ENCODE measurements at regions not wholly inside any gene's neighbourhood (a gene's known extent, or its start where the extent isn't known, plus 50 kb on each side); places are given as distances from the start of the nearest gene placed in this dataset.

GRCh38 chr5:164383662-164384061 is 878.2 kb downstream of the MAT2B start:
- no peak for TF ChIP-seq EZH2phosphoT487 (conservative IDR thresholded peaks at IDR 0.05; ENCODE audit: low read length)
- TF ChIP-seq CTCF (IDR thresholded peaks at IDR 0.05; ENCODE audit: insufficient read depth, low read length, poor library complexity, severe bottlenecking), result no peak
- H3K36me3 ChIP-seq (ENCODE audit: low read length), result no peaks in the 10 kb centered on the region
- H3K9ac ChIP-seq (ENCODE audit: low read length), result no peak overlapping the region
- no peaks in the 10 kb centered on the region for H3K79me2 ChIP-seq (ENCODE audit: insufficient read depth, low read length)
- no peaks in the 10 kb centered on the region for H4K20me1 ChIP-seq (ENCODE audit: low read depth, low read length)
- H3K4me2 ChIP-seq (ENCODE audit: low read depth, low read length, poor library complexity, severe bottlenecking), result no peak overlapping the region
- H3K27ac ChIP-seq (ENCODE audit: low read depth, low read length), result no peak overlapping the region
- no peak overlapping the region for H3K4me3 ChIP-seq (ENCODE audit: insufficient read depth, low read length, poor library complexity, severe bottlenecking)
- no peaks in the 10 kb centered on the region for H3K9me2 ChIP-seq (replicated peaks; ENCODE audit: insufficient read depth, low read length)
- no peak overlapping the region for H2AFZ ChIP-seq (ENCODE audit: low read depth, low read length, severe bottlenecking)
- H3K9me3 ChIP-seq (ENCODE audit: insufficient read depth, low read length), result no peaks in the 10 kb centered on the region
- no peaks in the 10 kb centered on the region for H3F3A ChIP-seq (ENCODE audit: insufficient read depth)
- no peaks in the 10 kb centered on the region for H3K27me3 ChIP-seq (ENCODE audit: low read length)

DNA sequence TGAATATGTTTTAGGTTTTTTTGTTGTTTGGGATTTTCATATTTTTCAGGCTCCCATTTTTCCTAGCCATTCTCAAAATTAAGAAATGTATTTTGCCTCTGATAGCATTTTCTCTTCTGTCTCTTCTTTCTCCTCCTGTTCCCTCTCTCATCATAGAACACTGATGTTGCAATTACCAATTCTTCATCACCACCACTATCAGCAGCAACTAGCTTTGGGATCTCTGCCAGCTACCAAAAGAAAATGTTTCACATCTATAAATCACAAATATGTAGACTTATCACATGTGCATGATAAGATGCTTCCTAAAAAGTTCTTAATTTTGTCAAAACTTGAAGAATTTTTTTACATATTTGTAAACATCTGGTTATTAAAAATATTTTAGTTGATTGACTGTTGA is 887.1 kb downstream of the MAT2B start:
- no peak overlapping the region for H3K4me3 ChIP-seq (ENCODE audit: insufficient read depth, low read length, poor library complexity, severe bottlenecking)
- TF ChIP-seq CTCF (IDR thresholded peaks at IDR 0.05; ENCODE audit: insufficient read depth, low read length, poor library complexity, severe bottlenecking) (no peak), EZH2phosphoT487 (conservative IDR thresholded peaks at IDR 0.05; ENCODE audit: low read length) (no peak)
- H3K9me3 ChIP-seq (ENCODE audit: insufficient read depth, low read length), result no peaks in the 10 kb centered on the region
- no peaks in the 10 kb centered on the region for H3K79me2 ChIP-seq (ENCODE audit: insufficient read depth, low read length)
- H3K4me2 ChIP-seq (ENCODE audit: low read depth, low read length, poor library complexity, severe bottlenecking), result no peak overlapping the region
- no peak overlapping the region for H3K9ac ChIP-seq (ENCODE audit: low read length)
- no peaks in the 10 kb centered on the region for H3F3A ChIP-seq (ENCODE audit: insufficient read depth)
- no peaks in the 10 kb centered on the region for H4K20me1 ChIP-seq (ENCODE audit: low read depth, low read length)
- no peaks in the 10 kb centered on the region for H3K27me3 ChIP-seq (ENCODE audit: low read length)
- H3K36me3 ChIP-seq (ENCODE audit: low read length), result no peaks in the 10 kb centered on the region
- H3K9me2 ChIP-seq (replicated peaks; ENCODE audit: insufficient read depth, low read length), result no peaks in the 10 kb centered on the region
- no peak overlapping the region for H2AFZ ChIP-seq (ENCODE audit: low read depth, low read length, severe bottlenecking)
- no peak overlapping the region for H3K27ac ChIP-seq (ENCODE audit: low read depth, low read length)

DNA sequence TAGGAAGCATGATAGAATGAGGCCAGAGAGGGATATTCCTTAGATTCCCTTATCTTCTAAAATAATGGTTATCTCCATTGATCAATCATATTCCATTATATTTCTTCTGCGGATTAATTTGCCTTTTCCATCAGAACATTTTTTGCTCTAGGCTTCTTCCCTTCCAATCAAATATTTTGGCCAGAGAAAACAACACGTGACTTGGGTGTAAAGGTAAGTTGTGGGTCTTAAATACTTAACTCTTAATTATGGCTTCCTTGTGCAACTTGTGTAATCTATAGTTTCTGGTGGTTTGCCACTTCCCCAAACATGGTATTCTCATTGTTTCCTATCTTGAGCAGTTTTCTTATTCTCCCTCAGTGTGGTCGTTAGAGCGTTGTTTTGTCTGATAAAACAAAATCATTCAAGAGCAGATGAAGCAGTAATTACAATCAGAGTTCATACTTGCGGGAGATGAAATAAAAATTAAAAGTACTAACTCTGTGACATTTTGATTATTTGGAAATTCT is 889.3 kb downstream of the MAT2B start:
- H3F3A ChIP-seq (ENCODE audit: insufficient read depth), result no peaks in the 10 kb centered on the region
- H3K4me3 ChIP-seq (ENCODE audit: insufficient read depth, low read length, poor library complexity, severe bottlenecking), result no peak overlapping the region
- H3K27ac ChIP-seq (ENCODE audit: low read depth, low read length), result no peak overlapping the region
- H3K36me3 ChIP-seq (ENCODE audit: low read length), result no peaks in the 10 kb centered on the region
- H3K9me3 ChIP-seq (ENCODE audit: insufficient read depth, low read length), result no peaks in the 10 kb centered on the region
- H3K27me3 ChIP-seq (ENCODE audit: low read length), result no peaks in the 10 kb centered on the region
- TF ChIP-seq CTCF (IDR thresholded peaks at IDR 0.05; ENCODE audit: insufficient read depth, low read length, poor library complexity, severe bottlenecking), result no peak
- no peak for TF ChIP-seq EZH2phosphoT487 (conservative IDR thresholded peaks at IDR 0.05; ENCODE audit: low read length)
- H4K20me1 ChIP-seq (ENCODE audit: low read depth, low read length), result no peaks in the 10 kb centered on the region
- no peak overlapping the region for H3K9ac ChIP-seq (ENCODE audit: low read length)
- no peak overlapping the region for H2AFZ ChIP-seq (ENCODE audit: low read depth, low read length, severe bottlenecking)
- no peak overlapping the region for H3K4me2 ChIP-seq (ENCODE audit: low read depth, low read length, poor library complexity, severe bottlenecking)
- H3K9me2 ChIP-seq (replicated peaks; ENCODE audit: insufficient read depth, low read length), result no peaks in the 10 kb centered on the region
- H3K79me2 ChIP-seq (ENCODE audit: insufficient read depth, low read length), result no peaks in the 10 kb centered on the region

Data from SU-DHL-6 (cell line).